A204.1 (cell line): ENCODE measurements at regions not wholly inside any gene's neighbourhood (a gene's known extent, or its start where the extent isn't known, plus 50 kb on each side); places are given as distances from the start of the nearest gene placed in this dataset.
"Not testable (repeated sequence)": the region's sequence is repeated elsewhere in the genome, so short reads cannot be mapped to it uniquely, and the experiment has no call there.

Experiments
- FAIRE-seq: peaks from 2 replicates; lab custom pipeline; 2012; peaks lifted over from hg19 to GRCh38; lab: Jason Lieb, UNC

GRCh38 chr4:156408749-156409148, 455.1 kb upstream of the CTSO start:
- no peak for FAIRE-seq

GRCh38 chr4:156401371-156401770, 447.7 kb upstream of the CTSO start:
- no peak for FAIRE-seq

GRCh38 chr4:156396534-156396933, 442.9 kb upstream of the CTSO start:
- no peak for FAIRE-seq

GRCh38 chr4:156391325-156391653, 437.6 kb upstream of the CTSO start:
- FAIRE-seq: no peak

GRCh38 chr4:156390599-156391324, 437.1 kb upstream of the CTSO start:
- FAIRE-seq: no peak

- FAIRE-seq: no peak
Measured at GRCh38 chr4:156388826-156389225, 435.2 kb upstream of the CTSO start.

GRCh38 chr4:156378033-156378665, 424.5 kb upstream of the CTSO start:
- FAIRE-seq: no peak

GRCh38 chr4:156377036-156377710, 423.5 kb upstream of the CTSO start:
- FAIRE-seq: no peak

GRCh38 chr4:156374894-156375293, 421.2 kb upstream of the CTSO start:
- FAIRE-seq: no peak

GRCh38 chr4:156374069-156374468, 420.4 kb upstream of the CTSO start:
- FAIRE-seq: no peak

- FAIRE-seq: not testable (repeated sequence)
Measured at GRCh38 chr4:156367502-156367901, 413.8 kb upstream of the CTSO start.

- FAIRE-seq: no peak
Measured at GRCh38 chr4:156362581-156362980, 408.9 kb upstream of the CTSO start.

- FAIRE-seq: no peak
Measured at GRCh38 chr4:156347412-156348075, 393.9 kb upstream of the CTSO start.

GRCh38 chr4:156346959-156347385, 393.3 kb upstream of the CTSO start:
- FAIRE-seq: no peak

GRCh38 chr4:156344397-156344796, 390.7 kb upstream of the CTSO start:
- no peak for FAIRE-seq

- no peak for FAIRE-seq
Measured at GRCh38 chr4:156336511-156336910, 382.8 kb upstream of the CTSO start.

GRCh38 chr4:156335721-156336120, 382.1 kb upstream of the CTSO start:
- no peak for FAIRE-seq

- no peak for FAIRE-seq
Measured at GRCh38 chr4:156330436-156331031, 376.9 kb upstream of the CTSO start.

- FAIRE-seq: no peak
Measured at GRCh38 chr4:156329779-156330178, 376.1 kb upstream of the CTSO start.

- no peak for FAIRE-seq
Measured at GRCh38 chr4:156328882-156329281, 375.2 kb upstream of the CTSO start.

- FAIRE-seq: no peak
Measured at GRCh38 chr4:156326246-156326645, 372.6 kb upstream of the CTSO start.

GRCh38 chr4:156322592-156322991, 368.9 kb upstream of the CTSO start:
- FAIRE-seq: no peak

GRCh38 chr4:156321203-156321602, 367.5 kb upstream of the CTSO start:
- no peak for FAIRE-seq
